ENCODE measurements at regions not wholly inside any gene's neighbourhood (a gene's known extent, or its start where the extent isn't known, plus 50 kb on each side); places are given as distances from the start of the nearest gene placed in this dataset.

DNA sequence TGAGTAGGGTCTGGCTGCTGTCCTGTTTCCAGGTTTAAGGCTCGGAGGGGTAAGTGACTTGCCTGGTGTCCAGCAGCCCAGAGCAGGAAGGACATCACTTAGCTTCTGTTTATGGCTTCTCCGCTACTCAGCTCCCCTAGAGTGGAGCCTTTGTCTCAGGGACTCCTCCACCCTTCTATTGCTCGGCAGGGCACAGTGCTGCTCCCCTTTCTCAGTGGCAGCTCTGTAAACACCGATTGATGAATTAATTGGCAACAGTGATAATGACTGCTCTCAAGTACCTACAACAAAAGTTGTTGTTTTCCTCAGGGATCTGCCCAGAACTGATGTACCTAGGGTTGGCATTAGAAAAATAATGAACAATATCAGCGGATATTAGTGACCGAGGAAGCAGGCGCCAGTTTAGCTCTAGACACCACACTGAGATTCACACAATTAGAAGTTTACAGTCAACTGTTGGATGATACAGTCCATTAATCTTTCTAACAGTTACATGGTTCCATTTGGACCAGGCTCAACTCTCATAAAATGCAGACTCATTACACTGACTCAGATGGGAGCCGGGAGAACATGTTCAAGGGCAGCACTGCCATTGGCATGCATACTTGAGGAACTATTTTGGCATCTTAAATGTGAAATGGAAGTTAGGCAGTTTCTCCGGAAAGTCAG, 265.7 kb downstream of the MTX2 start:
- in situ Hi-C loops (cut with MboI; ENCODE audit: low sequenced_read_pairs) = no loop called here

DNA sequence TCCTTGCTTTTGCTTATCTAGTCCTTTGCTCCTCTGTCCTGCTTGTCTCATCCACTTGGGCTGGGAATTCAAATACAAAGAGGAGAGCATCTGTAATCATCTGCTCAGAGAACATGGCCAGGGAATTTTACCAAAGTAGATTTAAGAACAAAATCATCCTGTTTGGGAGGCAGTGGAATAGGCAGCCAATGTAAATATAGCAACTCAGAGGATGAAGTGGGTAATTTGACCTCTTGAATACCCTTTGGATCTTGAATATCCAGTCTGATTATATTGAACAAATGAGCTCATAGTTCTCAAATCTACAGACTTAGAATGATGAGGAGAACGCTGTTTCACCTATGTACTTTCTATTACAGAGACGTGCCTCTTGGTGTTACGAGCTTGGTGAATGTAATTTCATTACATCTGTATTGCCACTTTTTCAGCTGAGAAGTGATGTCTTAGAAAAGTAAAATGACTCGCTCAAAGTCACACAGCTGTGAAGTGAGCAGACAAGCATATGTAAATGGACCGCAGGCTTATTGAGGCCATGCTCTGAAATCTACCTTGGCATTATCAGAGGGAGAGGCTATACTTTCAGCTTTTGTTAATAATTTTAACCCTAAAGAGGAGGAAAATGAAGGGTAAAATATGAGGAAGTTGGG, 266.3 kb downstream of the MTX2 start:
- in situ Hi-C loops (cut with MboI; ENCODE audit: low sequenced_read_pairs) = no loop called here

DNA sequence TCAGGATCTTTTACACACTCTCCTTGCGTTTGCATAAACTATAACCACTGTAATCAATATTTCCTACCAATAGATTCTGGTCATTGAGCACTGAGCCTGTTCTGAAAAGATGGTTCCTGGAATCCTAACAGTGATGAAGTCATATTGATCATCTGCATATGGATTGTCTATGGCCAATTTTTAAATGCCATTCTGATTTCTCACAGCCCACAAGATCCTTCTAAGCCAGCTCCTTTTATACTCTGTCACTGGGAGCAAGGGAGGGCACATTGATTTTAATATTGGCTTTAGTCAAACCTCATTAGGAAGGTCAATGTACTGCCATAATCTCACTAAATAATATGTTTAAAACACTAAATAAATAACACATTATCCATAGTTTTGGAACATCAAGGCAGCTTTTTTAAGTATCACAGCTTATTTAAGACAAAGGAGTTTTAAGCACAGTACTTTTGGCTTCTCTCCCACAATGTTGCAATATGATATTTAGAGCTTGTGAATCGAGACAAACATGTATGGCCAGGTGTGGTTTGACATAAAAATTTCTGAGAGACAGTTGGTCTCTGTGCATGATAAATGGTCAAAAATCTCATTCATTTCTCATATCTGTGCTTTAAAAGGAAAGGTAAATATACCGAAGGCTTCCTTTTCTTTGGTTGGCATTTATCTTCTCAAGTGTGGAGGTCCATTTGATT, 267.3 kb downstream of the MTX2 start:
- in situ Hi-C loops (cut with MboI; ENCODE audit: low sequenced_read_pairs) = no loop called here

DNA sequence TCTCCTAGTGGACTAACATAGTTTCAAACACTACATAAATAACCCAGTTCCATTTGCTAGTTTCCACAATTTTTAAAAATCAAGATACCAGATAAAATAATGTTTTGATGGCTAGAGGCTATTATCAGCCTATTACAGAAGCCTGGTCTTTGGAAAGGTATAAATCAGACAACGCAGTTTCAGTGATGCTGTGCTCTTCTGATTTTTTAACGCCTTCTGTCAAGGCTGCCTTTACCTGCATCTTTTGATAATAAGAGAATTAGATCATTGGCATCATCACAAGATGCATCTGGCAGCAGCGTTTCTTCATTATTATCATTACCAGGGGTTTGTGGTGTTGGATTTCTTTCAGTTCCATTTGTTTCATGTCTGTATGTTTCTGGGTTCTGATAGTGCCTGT, 268.7 kb downstream of the MTX2 start:
- in situ Hi-C loops (cut with MboI; ENCODE audit: low sequenced_read_pairs) = no loop called here

DNA sequence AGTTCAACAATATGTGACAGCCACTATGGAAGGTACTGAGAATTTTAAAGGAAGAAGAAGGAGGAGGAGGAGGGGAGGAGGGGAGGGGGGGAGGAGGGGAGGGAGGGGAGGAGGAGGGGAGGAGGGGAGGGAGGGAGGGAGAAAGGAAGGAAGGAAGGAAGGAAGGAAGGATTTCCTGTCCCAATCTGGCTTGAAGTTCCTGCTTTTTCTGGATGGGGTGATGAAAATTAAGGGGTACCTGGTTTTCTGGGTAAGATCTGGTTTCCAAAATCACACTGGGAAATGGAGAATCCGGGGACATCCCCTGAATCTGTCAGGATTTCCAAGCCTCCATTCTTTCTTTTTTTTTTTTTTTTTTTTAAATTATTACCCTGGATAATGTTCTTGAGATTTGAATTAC, 271.8 kb downstream of the MTX2 start:
- in situ Hi-C loops (cut with MboI; ENCODE audit: low sequenced_read_pairs) = no loop called here

DNA sequence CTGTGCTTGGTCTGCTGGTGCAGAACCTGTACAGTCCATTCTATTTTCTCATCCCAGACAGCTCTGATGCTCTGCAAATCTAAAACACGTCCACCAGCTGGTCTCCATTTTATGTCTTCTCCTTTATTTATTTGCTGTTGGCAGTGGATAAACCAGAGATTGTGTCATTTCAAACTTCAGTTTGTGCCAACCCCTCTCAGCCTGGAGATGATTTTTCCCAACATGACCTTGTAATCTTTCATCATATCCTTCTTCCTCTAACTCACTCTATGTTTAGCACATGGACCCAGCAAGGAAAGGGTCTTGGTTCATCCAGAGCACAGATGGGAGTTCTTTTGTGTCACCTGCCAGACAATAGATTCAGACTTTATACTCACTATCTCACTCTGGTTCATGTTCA, 273.2 kb downstream of the MTX2 start:
- in situ Hi-C loops (cut with MboI; ENCODE audit: low sequenced_read_pairs) = no loop called here

DNA sequence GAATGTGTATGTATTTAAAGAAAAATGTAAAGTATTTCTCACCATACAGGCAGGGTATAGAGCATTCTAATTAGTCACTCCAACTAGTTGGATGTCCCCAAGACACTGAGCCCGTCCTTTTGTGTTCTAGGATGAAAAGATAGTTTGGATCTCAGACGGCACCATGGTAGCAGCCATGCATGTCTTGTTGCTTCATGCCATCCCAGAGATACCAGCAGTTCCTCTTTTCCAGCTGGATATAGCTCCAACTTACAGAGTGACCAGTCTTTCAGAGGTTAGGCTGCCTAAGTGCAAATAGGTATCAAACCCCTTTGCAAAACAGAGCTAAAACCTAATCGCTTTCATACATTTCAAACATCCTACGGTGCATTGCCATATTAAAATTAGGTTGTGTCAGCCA, 275.3 kb downstream of the MTX2 start:
- in situ Hi-C loops (cut with MboI; ENCODE audit: low sequenced_read_pairs) = no loop called here

DNA sequence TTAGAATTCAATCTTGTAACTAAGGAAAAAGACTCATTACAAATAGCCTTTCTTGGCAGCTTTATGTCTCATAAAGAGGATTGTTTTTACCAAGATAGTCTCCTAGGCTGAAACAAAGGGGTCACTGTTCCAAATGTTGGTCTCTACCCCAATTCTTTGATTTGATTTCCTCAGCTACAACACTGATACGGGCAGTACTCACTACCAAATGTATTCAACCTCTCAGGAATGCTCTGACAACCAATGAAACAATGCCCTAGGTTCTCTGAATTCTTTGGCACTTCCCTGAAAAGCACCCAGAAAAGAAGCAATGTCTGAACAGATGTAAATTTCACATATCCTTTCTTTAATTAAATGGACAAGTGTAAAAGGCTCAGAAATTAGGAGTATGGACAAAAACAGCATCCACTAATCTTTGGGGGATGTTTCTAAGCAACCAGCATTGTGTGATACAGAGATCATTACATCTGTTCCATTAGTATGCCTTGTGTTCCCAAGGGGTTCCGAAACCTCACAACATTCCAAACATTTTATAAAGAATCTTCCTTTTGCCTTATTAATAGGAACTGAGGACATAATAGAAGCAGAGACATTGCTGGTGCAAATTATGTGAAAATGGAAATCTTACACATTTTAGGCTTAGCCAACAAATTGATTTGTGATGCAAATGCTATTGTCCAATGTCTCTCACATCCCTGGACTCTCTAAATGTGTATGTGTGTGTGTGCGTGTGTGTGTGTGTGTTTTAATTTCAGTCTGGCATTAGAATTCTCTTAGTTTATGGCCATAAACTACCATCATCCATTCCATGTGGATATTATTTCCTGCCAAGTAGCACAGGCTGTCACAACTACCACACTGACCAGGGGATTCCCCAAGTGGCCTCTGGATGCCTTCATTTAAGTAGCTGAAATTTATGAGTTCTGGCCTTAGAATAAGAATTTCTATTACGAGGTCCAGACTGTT, 276.0 kb downstream of the MTX2 start:
- in situ Hi-C loops (cut with MboI; ENCODE audit: low sequenced_read_pairs) = no loop called here

DNA sequence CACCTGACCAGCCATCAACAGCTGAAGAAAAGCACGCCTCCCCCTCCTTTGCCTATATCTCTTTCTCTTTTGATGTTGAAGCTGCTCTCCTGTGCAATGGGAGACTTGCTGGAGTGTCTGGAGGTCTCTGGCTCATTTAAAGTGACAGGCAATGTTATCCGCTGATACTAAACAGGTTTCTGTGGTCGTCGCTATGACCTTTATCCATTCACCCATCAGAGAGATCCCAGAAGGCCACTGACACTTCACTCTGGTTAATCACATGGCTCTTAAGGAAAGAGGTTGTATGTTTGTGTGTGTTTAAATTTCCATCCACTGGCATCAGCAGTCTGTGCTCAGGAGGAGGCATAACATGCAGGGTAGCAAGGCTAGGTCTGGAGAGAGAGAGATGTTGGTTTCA, 277.3 kb downstream of the MTX2 start:
- in situ Hi-C loops (cut with MboI; ENCODE audit: low sequenced_read_pairs) = no loop called here

DNA sequence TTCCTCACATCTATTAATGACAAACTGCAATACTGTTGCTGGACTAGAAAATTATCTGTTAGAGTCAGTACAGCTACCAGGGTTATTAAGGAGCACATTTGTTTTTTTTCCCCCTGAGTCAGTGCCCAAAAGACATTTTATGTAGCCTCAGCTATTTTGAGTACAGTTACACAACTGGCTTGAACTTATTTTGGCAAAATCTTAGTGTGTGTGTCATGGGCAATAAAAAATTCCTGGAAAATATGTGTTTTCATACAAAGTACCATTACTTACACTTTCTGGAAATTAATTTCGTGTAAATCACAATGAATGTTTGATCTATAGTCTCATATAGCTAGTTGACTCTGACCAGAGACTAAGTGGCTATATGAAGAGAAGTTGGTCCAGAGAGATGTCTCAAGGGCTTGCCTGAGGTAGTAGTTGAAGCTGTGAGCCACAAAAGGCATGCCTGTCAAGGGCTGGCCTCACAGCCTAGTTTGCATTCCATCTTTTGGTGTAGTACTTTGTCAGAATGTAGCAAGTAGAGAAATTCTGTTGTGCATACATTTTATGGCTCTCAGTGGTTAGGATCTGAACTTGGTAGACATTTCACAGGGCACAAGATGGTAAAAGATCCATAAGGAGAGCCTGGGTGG, 283.4 kb downstream of the MTX2 start:
- in situ Hi-C loops (cut with MboI; ENCODE audit: low sequenced_read_pairs) = loop anchor here (25.0 kb wide), 1 partner anchor 415 kb away; the partner anchor contains the start of gene HOXD8

DNA sequence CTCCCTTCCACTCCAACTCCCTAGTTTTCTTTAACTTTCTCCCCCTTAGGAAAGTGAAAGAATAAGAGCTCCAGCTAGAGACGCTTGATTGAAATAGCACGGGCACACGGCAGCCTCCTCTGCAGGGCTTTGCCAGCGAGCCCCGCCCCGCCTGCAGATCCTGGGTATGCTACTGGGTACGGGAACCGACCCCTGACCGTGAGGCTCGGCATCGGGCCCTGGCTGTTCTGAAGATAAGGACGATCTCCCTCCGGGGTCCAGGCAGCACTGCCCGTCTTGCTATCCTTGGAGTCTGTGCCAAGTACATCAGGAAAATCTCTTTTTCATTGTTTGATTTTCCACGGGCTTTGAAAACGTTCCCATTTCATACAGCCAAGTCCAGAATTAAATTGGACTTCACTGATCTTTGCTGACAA, 284.5 kb downstream of the MTX2 start:
- in situ Hi-C loops (cut with MboI; ENCODE audit: low sequenced_read_pairs) = loop anchor here (25.0 kb wide), 1 partner anchor 416 kb away; the partner anchor contains the start of gene HOXD8

DNA sequence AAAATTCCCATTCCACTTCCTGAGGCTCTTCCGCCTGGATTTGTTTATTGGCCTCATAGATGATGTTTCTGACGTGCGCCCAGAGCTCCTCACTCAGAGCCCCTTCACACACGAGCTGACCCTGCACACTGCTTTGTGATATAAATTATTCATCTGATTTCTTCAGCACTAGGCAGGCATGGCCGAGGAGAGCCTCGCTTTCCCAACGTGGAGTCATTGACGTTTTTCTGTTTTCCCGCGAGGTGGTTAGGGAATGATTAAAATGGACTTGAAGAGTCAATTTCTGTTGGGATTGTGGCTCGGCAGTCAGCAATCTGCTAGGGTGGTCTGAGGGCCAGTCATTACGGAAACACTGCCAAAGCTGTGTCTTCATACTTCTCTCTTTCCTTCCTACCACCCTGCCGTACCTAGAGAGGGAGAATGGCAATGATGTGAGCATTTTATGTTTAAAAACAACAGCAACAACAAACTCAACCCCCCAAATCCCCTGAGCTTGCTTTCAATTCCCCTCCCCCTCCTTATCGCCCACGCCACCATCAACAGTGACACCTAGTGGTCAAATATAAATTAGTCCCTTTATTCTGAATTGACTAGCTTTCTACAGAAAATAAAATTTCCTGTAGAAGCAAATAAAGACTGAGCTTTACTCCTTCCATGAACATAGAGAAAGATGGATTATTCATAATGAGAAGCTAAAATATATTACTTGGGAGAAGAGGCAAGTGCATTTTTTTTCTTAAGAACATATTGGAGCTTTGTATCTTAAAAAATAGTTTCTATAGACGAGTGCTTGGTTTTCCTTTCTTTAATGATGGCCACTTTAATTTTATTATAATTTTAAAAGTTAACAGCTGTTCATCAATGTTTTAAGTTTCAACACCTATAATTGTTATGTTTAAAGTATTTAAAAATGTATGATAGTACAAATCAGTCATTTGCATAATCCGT, 285.1 kb downstream of the MTX2 start:
- in situ Hi-C loops (cut with MboI; ENCODE audit: low sequenced_read_pairs) = loop anchor here (25.0 kb wide), 1 partner anchor 417 kb away; the partner anchor contains the start of gene HOXD8

DNA sequence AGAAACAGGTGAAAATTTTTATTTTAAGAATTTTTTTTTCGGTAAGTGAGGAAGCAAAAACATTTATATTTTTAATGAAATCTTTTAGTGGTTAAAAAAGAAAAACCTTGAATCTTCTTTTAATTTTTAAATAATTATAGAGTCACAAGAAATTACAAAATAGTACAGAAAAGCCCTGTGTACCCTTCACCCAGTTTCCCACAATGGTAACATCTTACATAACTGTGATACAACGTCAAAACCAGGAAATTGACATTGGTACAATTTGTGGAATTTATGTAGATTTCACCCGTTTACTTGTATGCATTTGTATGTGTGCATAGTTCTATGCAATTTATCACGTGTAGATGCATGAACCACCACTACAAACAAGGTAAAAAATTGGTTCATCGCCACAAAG, 285.9 kb downstream of the MTX2 start:
- in situ Hi-C loops (cut with MboI; ENCODE audit: low sequenced_read_pairs) = loop anchor here (25.0 kb wide), 1 partner anchor 418 kb away; the partner anchor contains the start of gene HOXD8

DNA sequence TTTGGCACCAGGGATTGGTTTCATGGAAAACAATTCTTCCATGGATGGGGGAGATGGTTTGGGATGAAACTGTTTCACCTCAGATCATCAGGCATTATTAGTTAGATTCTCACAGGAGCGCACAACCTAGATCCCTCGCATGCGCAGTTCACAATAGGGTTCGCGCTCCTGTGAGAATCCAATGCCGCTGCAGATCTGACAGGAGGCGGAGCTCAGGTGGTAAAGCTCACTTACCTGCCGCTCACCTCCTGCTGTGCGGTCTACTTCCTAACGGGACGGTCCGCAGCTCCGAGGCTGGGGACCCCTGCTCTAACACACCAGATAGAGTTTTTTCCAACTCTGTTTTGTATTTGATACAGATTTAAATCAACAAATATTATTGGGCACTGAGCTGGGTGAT, 286.5 kb downstream of the MTX2 start:
- in situ Hi-C loops (cut with MboI; ENCODE audit: low sequenced_read_pairs) = loop anchor here (25.0 kb wide), 1 partner anchor 418 kb away; the partner anchor contains the start of gene HOXD8

DNA sequence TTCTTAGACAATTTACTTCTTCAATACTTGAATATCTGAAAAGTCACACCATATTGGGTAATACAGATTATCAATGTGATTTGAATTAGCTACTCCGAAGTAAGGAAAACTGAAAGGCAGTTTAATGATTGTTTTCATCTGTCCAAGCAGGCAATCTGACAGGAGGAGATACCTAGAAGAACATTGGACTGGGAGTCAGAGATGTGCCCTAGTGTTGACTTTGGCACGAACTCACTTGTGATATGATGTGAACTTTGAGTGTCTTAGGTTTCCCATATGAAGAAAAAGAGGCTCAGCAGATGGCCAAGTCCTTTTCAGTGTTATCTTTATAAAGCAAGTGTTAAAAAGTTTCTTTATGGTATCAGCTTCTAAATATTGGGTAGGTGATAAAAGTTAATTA, 287.1 kb downstream of the MTX2 start:
- in situ Hi-C loops (cut with MboI; ENCODE audit: low sequenced_read_pairs) = loop anchor here (25.0 kb wide), 1 partner anchor 419 kb away; the partner anchor contains the start of gene HOXD8

DNA sequence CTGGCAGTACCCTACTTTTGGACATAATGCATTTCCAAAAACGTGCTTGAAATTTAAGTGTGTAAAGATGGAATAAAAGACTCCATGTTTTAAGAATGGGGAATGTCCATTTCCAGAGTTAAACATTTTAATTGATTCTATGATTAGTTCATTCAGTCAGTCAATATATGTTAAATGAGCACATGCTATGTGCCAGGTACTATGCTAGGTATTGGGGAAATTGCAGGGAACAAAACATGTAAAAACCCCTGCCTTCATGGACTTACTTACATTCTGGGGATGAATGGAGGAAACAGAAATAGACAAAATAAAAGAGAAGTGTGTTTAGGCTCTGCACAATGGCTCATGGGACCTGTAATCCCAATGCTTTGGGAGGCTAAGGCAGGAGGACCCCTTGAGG, 288.6 kb downstream of the MTX2 start:
- in situ Hi-C loops (cut with MboI; ENCODE audit: low sequenced_read_pairs) = loop anchor here (25.0 kb wide), 1 partner anchor 421 kb away; the partner anchor contains the start of gene HOXD8

DNA sequence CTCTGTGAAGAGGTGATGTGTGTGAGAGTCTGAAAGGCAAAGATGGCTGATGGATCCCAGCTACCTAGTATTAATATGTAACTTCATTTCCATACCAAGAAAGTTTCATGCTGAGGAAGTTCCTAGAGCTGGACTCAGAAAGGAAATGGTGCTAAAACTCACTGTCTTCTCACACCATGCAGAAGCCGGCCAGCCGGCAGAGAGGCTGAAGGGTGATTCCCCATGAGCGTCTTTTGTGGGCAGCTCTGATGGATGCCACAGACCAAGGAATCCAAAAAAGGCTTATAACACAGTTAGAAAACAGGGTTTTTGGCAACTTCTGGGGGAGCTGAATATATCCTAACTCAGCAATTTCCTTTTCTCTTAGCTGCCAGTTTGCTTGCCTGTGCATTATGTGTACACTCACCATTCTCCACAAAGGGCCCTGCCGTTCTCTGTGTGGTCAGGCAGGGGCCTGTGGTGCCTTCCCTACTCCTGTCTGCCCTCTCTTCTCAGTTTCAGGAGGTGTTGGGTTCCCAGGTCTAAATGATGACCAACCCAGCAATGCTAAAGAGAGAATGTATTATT, 289.4 kb downstream of the MTX2 start:
- in situ Hi-C loops (cut with MboI; ENCODE audit: low sequenced_read_pairs) = loop anchor here (25.0 kb wide), 1 partner anchor 421 kb away; the partner anchor contains the start of gene HOXD8

DNA sequence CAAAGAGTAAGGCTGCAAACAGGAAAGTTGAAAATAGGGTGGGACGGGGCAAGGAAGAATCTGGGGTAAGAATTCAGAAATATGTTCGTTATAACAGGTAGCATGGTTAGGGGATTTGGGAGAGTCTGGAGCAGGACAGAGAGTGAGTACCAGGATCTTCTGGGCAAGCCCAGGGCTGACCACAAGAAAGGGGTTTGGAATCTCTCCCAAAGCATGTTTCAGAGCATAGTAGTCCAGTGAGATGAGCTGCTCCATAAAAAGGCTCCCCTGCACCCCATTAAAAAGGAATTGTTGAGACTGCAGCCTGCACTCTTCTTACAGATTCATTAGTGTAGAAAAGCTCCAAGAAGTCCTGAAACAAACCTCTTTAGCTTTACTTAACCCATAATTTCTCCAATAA, 291.1 kb downstream of the MTX2 start:
- in situ Hi-C loops (cut with MboI; ENCODE audit: low sequenced_read_pairs) = loop anchor here (25.0 kb wide), 1 partner anchor 423 kb away; the partner anchor contains the start of gene HOXD8
